Bronchial epithelial cell (primary cell): ENCODE measurements at regions not wholly inside any gene's neighbourhood (a gene's known extent, or its start where the extent isn't known, plus 50 kb on each side); places are given as distances from the start of the nearest gene placed in this dataset.

Source experiments
- DNase-seq: peaks from one replicate; pipeline ENCODE4 v3.0.0-alpha.2; 2010; ENCODE audit warnings: low read depth
- FAIRE-seq: peaks from 2 replicates; lab custom pipeline; 2011; peaks lifted over from hg19 to GRCh38; lab: Jason Lieb, UNC
- H3K27me3 ChIP-seq: 2 replicates; pipeline ENCODE4 v1.5.1; 2011; ENCODE audit warnings: low read length; ENCODE audit not compliant: control insufficient read depth, insufficient read depth
- H3K36me3 ChIP-seq: 2 replicates; pipeline ENCODE4 v1.5.1; 2011; ENCODE audit warnings: low read length; ENCODE audit not compliant: control insufficient read depth, insufficient read depth
- H3K4me3 ChIP-seq: 2 replicates; pipeline ENCODE4 v1.5.1; 2011; ENCODE audit warnings: mild to moderate bottlenecking, low read depth, low read length, control low read depth
- CTCF ChIP-seq: IDR thresholded peaks from 2 replicates; pipeline ENCODE4 v1.5.1; 2011; ENCODE audit warnings: mild to moderate bottlenecking, moderate library complexity, low read length, control low read depth, inconsistent platforms; ENCODE audit not compliant: insufficient read depth, severe bottlenecking

- no peak for FAIRE-seq
- no peaks in the 10 kb centered on the region for H3K27me3 ChIP-seq
- no peak overlapping the region for H3K4me3 ChIP-seq
- H3K36me3 ChIP-seq: no peaks in the 10 kb centered on the region
- no peak for TF ChIP-seq CTCF
- DNase-seq: no peak
These were observed 436.7 kb upstream of the ZNF507 start for GRCh38 chr19:31908496-31909225.

- no peaks in the 10 kb centered on the region for H3K36me3 ChIP-seq
- no peak overlapping the region for H3K4me3 ChIP-seq
- FAIRE-seq (no peak), DNase-seq (no peak)
- TF ChIP-seq CTCF: no peak
- no peaks in the 10 kb centered on the region for H3K27me3 ChIP-seq
These were observed 435.2 kb upstream of the ZNF507 start for GRCh38 chr19:31910224-31910623.

- Histone ChIP-seq H3K4me3 (no peak overlapping the region), H3K27me3 (no peaks in the 10 kb centered on the region), H3K36me3 (no peaks in the 10 kb centered on the region)
- no peak for FAIRE-seq
- DNase-seq: no peak
- TF ChIP-seq CTCF: no peak
These were observed 433.8 kb upstream of the ZNF507 start for GRCh38 chr19:31911577-31911976.

- Histone ChIP-seq H3K36me3 (no peaks in the 10 kb centered on the region), H3K4me3 (no peak overlapping the region), H3K27me3 (no peaks in the 10 kb centered on the region)
- FAIRE-seq (no peak), DNase-seq (no peak)
- no peak for TF ChIP-seq CTCF
These were observed 432.2 kb upstream of the ZNF507 start for GRCh38 chr19:31913103-31913661.

DNA sequence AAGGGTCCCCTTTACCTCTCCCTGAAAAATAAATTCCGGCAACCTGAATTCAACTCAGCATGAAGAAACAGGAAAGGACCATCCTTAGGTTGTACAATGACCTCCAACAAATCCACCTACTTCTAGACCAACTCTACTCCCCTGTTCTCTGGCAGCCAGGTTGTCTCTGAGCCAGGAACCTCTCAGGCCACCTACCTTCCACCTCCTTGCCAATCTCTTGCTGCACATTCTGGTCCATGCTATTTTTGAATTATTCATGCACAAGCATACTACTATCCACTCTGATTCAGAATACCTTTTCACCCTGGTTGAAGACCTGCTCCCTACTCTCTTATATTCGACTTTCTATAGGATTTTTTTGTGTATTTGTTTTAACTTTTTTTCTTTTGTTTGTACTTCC lies 415.0 kb upstream of the ZNF507 start:
- Histone ChIP-seq H3K4me3 (no peak overlapping the region), H3K27me3 (no peaks in the 10 kb centered on the region), H3K36me3 (no peaks in the 10 kb centered on the region)
- no peak for FAIRE-seq
- TF ChIP-seq CTCF: no peak
- DNase-seq: no peak
